H1 (cell line): ENCODE measurements at regions not wholly inside any gene's neighbourhood (a gene's known extent, or its start where the extent isn't known, plus 50 kb on each side); places are given as distances from the start of the nearest gene placed in this dataset.

Experiments used
- CTCF ChIA-PET: fragments of 300-600 bp; sonication (Branson Sonifier 250); formaldehyde crosslinking; loops from one replicate; lab custom pipeline; 2021; ENCODE audit not compliant: partially characterized antibody; lab: Charles Lee
- POLR2A ChIA-PET: fragments of 300-600 bp; sonication (Branson Sonifier 250); formaldehyde crosslinking; loops from one replicate; lab custom pipeline; 2021; ENCODE audit warnings: inconsistent platforms; ENCODE audit not compliant: partially characterized antibody; lab: Charles Lee
- DNase-seq, 2 experiments: peaks; one replicate each; pipeline versions ENCODE4 v3.0.0 to v3.0.0-alpha.2; 2010 to 2022; ENCODE audit warnings: low spot score in 2 of 2, low read depth in 1 of 2, mixed read lengths in 1 of 2
- FAIRE-seq: peaks from 2 replicates; lab custom pipeline; 2011; peaks lifted over from hg19 to GRCh38; lab: Jason Lieb, UNC
- H2AFZ ChIP-seq: 2 replicates; pipeline ENCODE4 v1.8.1; 2012; ENCODE audit warnings: low read length, inconsistent platforms
- H2AK5ac ChIP-seq: 2 replicates; pipeline ENCODE4 v1.6.1; 2013; ENCODE audit warnings: low read depth, low read length
- H2BK120ac ChIP-seq: replicated peaks from 2 replicates; pipeline ENCODE3; 2013; ENCODE audit warnings: low read depth, low read length, inconsistent platforms
- H2BK12ac ChIP-seq: 2 replicates; pipeline ENCODE4 v1.6.1; 2013; ENCODE audit warnings: low read depth, low read length
- H2BK15ac ChIP-seq: 2 replicates; pipeline ENCODE4 v1.6.1; 2013; ENCODE audit warnings: low read length
- H2BK20ac ChIP-seq: 2 replicates; pipeline ENCODE4 v1.6.1; 2013; ENCODE audit warnings: low read length
- H2BK5ac ChIP-seq: 2 replicates; pipeline ENCODE4 v1.6.1; 2013; ENCODE audit warnings: low read depth, low read length
- H3K14ac ChIP-seq: 2 replicates; pipeline ENCODE4 v1.6.1; 2013; ENCODE audit warnings: inconsistent platforms; ENCODE audit not compliant: insufficient read length
- H3K18ac ChIP-seq: 2 replicates; pipeline ENCODE4 v1.6.1; 2013; ENCODE audit warnings: low read length; ENCODE audit errors: extremely low read depth
- H3K23ac ChIP-seq: 2 replicates; pipeline ENCODE4 v1.6.1; 2013; ENCODE audit warnings: inconsistent platforms; ENCODE audit not compliant: insufficient read length
- H3K23me2 ChIP-seq: 2 replicates; pipeline ENCODE4 v1.6.1; 2013; ENCODE audit warnings: low read depth, low read length
- H3K27ac ChIP-seq: 2 replicates; pipeline ENCODE4 v1.6.1; 2011; ENCODE audit warnings: low read depth, low read length, inconsistent platforms
- H3K27me3 ChIP-seq, 4 experiments: replicated peaks in 1 of 4; 1 replicate in 1 of 4; 2 replicates in 3 of 4; pipeline versions ENCODE4 v1.6.1 to v1.8.1; 2011 to 2013; ENCODE audit warnings: low read length in 3 of 4, mild to moderate bottlenecking in 3 of 4, inconsistent platforms in 2 of 4, mixed read lengths in 2 of 4, moderate library complexity in 1 of 4; ENCODE audit not compliant: control insufficient read depth in 3 of 4, insufficient read depth in 3 of 4; ENCODE audit errors: extremely low read depth in 1 of 4
- H3K36me3 ChIP-seq, 4 experiments: 2 replicates each; pipeline versions ENCODE4 v1.6.1 to v1.8.1; 2011 to 2013; ENCODE audit warnings: mild to moderate bottlenecking in 4 of 4, low read length in 3 of 4, moderate library complexity in 2 of 4, control low read depth in 1 of 4, inconsistent platforms in 1 of 4; ENCODE audit not compliant: insufficient read depth in 4 of 4, control insufficient read depth in 2 of 4
- H3K4ac ChIP-seq: replicated peaks from 2 replicates; pipeline ENCODE3; 2013; ENCODE audit warnings: low read length, low read depth, mixed read lengths, inconsistent platforms; ENCODE audit not compliant: insufficient read length
- H3K4me1 ChIP-seq, 4 experiments: replicated peaks in 1 of 4; 1 replicate in 1 of 4; 2 replicates in 3 of 4; pipeline versions ENCODE4 v1.6.1 to v1.8.1; 2011 to 2013; ENCODE audit warnings: low read length in 3 of 4, inconsistent platforms in 2 of 4, mixed read lengths in 1 of 4; ENCODE audit not compliant: insufficient read depth in 4 of 4, control insufficient read depth in 3 of 4
- H3K4me2 ChIP-seq, 2 experiments: 2 replicates each; pipeline versions ENCODE4 v1.6.1 to v1.8.1; 2011 to 2013; ENCODE audit warnings: low read depth in 2 of 2, low read length in 2 of 2, control low read depth in 1 of 2, inconsistent platforms in 1 of 2, mild to moderate bottlenecking in 1 of 2; ENCODE audit not compliant: insufficient read depth in 1 of 2
- H3K4me3 ChIP-seq, 4 experiments: fragments of 200-600, 300-600 bp in 1 of 4; sonication (generic), shearing (Covaris generic), sonication (Bioruptor Twin) in 1 of 4; 2 replicates each; pipeline versions ENCODE4 v1.5.1 to v1.8.1; 2011 to 2016; ENCODE audit warnings: low read length in 4 of 4, low read depth in 3 of 4, control low read depth in 2 of 4, inconsistent platforms in 2 of 4, mild to moderate bottlenecking in 2 of 4, mixed read lengths in 1 of 4, moderate library complexity in 1 of 4; ENCODE audit not compliant: insufficient read depth in 2 of 4; ENCODE audit errors: extremely low read depth in 1 of 4
- H3K56ac ChIP-seq: replicated peaks from 2 replicates; pipeline ENCODE3; 2013; ENCODE audit warnings: low read depth, mild to moderate bottlenecking, mixed read lengths, low read length, inconsistent platforms; ENCODE audit not compliant: insufficient read length
- H3K79me1 ChIP-seq: 2 replicates; pipeline ENCODE4 v1.6.1; 2013; ENCODE audit warnings: low read depth, low read length, control low read depth
- H3K79me2 ChIP-seq, 2 experiments: 2 replicates each; pipeline versions ENCODE4 v1.6.1 to v1.8.1; 2012 to 2013; ENCODE audit warnings: low read length in 2 of 2, mild to moderate bottlenecking in 2 of 2, inconsistent platforms in 1 of 2; ENCODE audit not compliant: insufficient read depth in 2 of 2, control insufficient read depth in 1 of 2
- H3K9ac ChIP-seq, 4 experiments: replicated peaks in 1 of 4; 1 replicate in 1 of 4; 2 replicates in 3 of 4; pipeline versions ENCODE4 v1.6.1 to v1.8.1; 2011 to 2013; ENCODE audit warnings: low read depth in 3 of 4, low read length in 3 of 4, control low read depth in 2 of 4, mild to moderate bottlenecking in 2 of 4, moderate library complexity in 2 of 4, inconsistent platforms in 1 of 4; ENCODE audit errors: extremely low read depth in 1 of 4
- H3K9me3 ChIP-seq, 2 experiments: 2 replicates each; pipeline versions ENCODE4 v1.6.1 to v1.8.1; 2012 to 2013; ENCODE audit warnings: mild to moderate bottlenecking in 2 of 2, moderate library complexity in 2 of 2, control low read depth in 1 of 2, inconsistent platforms in 1 of 2, low read depth in 1 of 2, low read length in 1 of 2, mixed read lengths in 1 of 2; ENCODE audit not compliant: insufficient read depth in 2 of 2
- H4K20me1 ChIP-seq, 2 experiments: replicated peaks in 1 of 2; 2 replicates each; pipeline versions ENCODE3 to v1.8.1; 2011 to 2013; ENCODE audit warnings: inconsistent platforms in 2 of 2, low read length in 2 of 2, mild to moderate bottlenecking in 1 of 2; ENCODE audit not compliant: insufficient read depth in 2 of 2, control insufficient read depth in 1 of 2
- H4K5ac ChIP-seq: 2 replicates; pipeline ENCODE4 v1.6.1; 2013; ENCODE audit warnings: low read length, low read depth, mixed read lengths, inconsistent platforms; ENCODE audit not compliant: insufficient read length
- H4K8ac ChIP-seq: 2 replicates; pipeline ENCODE4 v1.8.0; 2013; ENCODE audit warnings: mild to moderate bottlenecking, moderate library complexity, low read length, inconsistent platforms; ENCODE audit not compliant: insufficient read depth; ENCODE audit errors: extremely low read depth
- H4K91ac ChIP-seq: replicated peaks from 2 replicates; pipeline ENCODE3; 2013; ENCODE audit warnings: low read length, mixed read lengths, inconsistent platforms; ENCODE audit not compliant: insufficient read length
- CBX5 ChIP-seq: fragments of 300-800, 300-1000 bp; sonication (generic); IDR thresholded peaks from 2 replicates; pipeline ENCODE4 v1.7.1; 2016; ENCODE audit warnings: antibody characterized with exemption, low read length, low read depth
- CHD1 ChIP-seq: IDR thresholded peaks from 2 replicates; pipeline ENCODE4 v1.6.1; 2012; ENCODE audit warnings: low read depth, low read length, improper control_type of control experiment
- EGR1 ChIP-seq: IDR thresholded peaks from 2 replicates; pipeline ENCODE4 v1.6.1; 2011; ENCODE audit warnings: low read depth, low read length, borderline replicate concordance
- EZH2 ChIP-seq: fragments of 200-600 bp; sonication (generic); IDR thresholded peaks from 2 replicates; pipeline ENCODE4 v1.7.1; 2012; ENCODE audit warnings: low read depth, mild to moderate bottlenecking, moderate library complexity, low read length, inconsistent platforms; ENCODE audit not compliant: severe bottlenecking
- KDM1A ChIP-seq: fragments of 200-600, 300-600 bp; sonication (generic); IDR thresholded peaks from 2 replicates; pipeline ENCODE4 v1.7.1; 2016; ENCODE audit warnings: mild to moderate bottlenecking, low read length, borderline replicate concordance
- PHF8 ChIP-seq: fragments of 200-600 bp; sonication (generic); conservative IDR thresholded peaks from 2 replicates; pipeline ENCODE4 v1.7.1; 2012; ENCODE audit warnings: low read depth, mild to moderate bottlenecking, inconsistent platforms, low read length, moderate library complexity
- POLR2A ChIP-seq, 2 experiments: IDR thresholded peaks; 1 replicate in 1 of 2; 2 replicates in 1 of 2; pipeline ENCODE4 v1.6.1; 2011; ENCODE audit warnings: low read depth in 2 of 2, low read length in 2 of 2, mild to moderate bottlenecking in 2 of 2; ENCODE audit errors: control extremely low read depth in 1 of 2
- POLR2AphosphoS5 ChIP-seq: IDR thresholded peaks from 2 replicates; pipeline ENCODE4 v1.6.1; 2011; ENCODE audit warnings: low read depth, low read length
- RBBP5 ChIP-seq: IDR thresholded peaks from 2 replicates; pipeline ENCODE4 v1.7.1; 2012; ENCODE audit warnings: low read depth, mild to moderate bottlenecking, inconsistent platforms, low read length, moderate library complexity, borderline replicate concordance
- RNF2 ChIP-seq: fragments of 200-900, 300-1000 bp; sonication (generic); IDR thresholded peaks from 2 replicates; pipeline ENCODE4 v1.7.1; 2016; ENCODE audit warnings: borderline replicate concordance, low read depth, mild to moderate bottlenecking, antibody characterized with exemption, low read length; ENCODE audit not compliant: poor library complexity, severe bottlenecking; ENCODE audit errors: missing control alignments
- SUZ12 ChIP-seq: fragments of 200-600 bp; sonication (generic); IDR thresholded peaks from 2 replicates; pipeline ENCODE4 v1.6.1; 2012; ENCODE audit warnings: mild to moderate bottlenecking, inconsistent platforms, low read length, moderate library complexity, mixed read lengths
- TAF1 ChIP-seq: IDR thresholded peaks from 2 replicates; pipeline ENCODE4 v1.6.1; 2011; ENCODE audit warnings: mild to moderate bottlenecking, low read depth, low read length
- WGBS, 2 experiments: shearing (Covaris generic) in 1 of 2; methylation state at CpG; one replicate each; pipeline versions ENCODE4 v1.1.6 to v1.1.7; 2013 to 2015; ENCODE audit warnings: low lambda C conversion rate in 2 of 2, mixed read lengths in 2 of 2, inconsistent platforms in 1 of 2, low coverage in 1 of 2, missing lambda C conversion rate in 1 of 2; ENCODE audit not compliant: insufficient replicate concordance in 2 of 2, insufficient coverage in 1 of 2, insufficient read length in 1 of 2; ENCODE audit errors: extremely low coverage in 1 of 2, missing lambda C conversion rate in 1 of 2; 5-methylcytosine and 5-hydroxymethylcytosine counted together

- no peak overlapping the region for H3K4me3 ChIP-seq
- no peaks in the 10 kb centered on the region for H3K27me3 ChIP-seq
- no peak overlapping the region for H3K18ac ChIP-seq
- H3K23me2 ChIP-seq, result no peaks in the 10 kb centered on the region
- no peak overlapping the region for H3K4ac ChIP-seq
- no peak for FAIRE-seq
- H4K20me1 ChIP-seq, result no peaks in the 10 kb centered on the region
- H4K8ac ChIP-seq, result no peak overlapping the region
- no peak overlapping the region for H3K4me2 ChIP-seq
- H2BK5ac ChIP-seq, result no peak overlapping the region
- H3K14ac ChIP-seq, result no peak overlapping the region
- no peak overlapping the region for H3K56ac ChIP-seq
- H2AFZ ChIP-seq, result no peak overlapping the region
- no peak overlapping the region for H3K23ac ChIP-seq
- no peaks in the 10 kb centered on the region for H3K9me3 ChIP-seq
- CTCF ChIA-PET, result interaction anchor here (2.5 kb wide), 1 partner anchor 12 kb away, joined by 12 read pairs; no protein-coding TSS in a partner anchor
- H2BK12ac ChIP-seq, result no peak overlapping the region
- H3K36me3 ChIP-seq, result no peaks in the 10 kb centered on the region
- no peak for DNase-seq
- H4K91ac ChIP-seq, result no peak overlapping the region
- WGBS, 2 experiments, result 95% methylated on average over 1 of the region's 1 CpG; no CpG with 5 or more reads in 1 of the 2 experiments
- no peak overlapping the region for H4K5ac ChIP-seq
- H3K4me1 ChIP-seq, result peaks cover 0 to 4% (median 0%) of the 10 kb centered on the region in 4 experiments; a peak in 1 of 7 replicates
- H3K79me2 ChIP-seq, result no peaks in the 10 kb centered on the region
- H2BK20ac ChIP-seq, result no peak overlapping the region
- no peak for TF ChIP-seq TAF1
- TF ChIP-seq POLR2A (IDR thresholded peaks at IDR 0.05; ENCODE audit: control extremely low read depth in 1 of 2, low read depth in 2 of 2, low read length in 2 of 2), result no peak
- no peak for TF ChIP-seq POLR2AphosphoS5
- no peak for TF ChIP-seq RNF2
- no peak for TF ChIP-seq RBBP5
- TF ChIP-seq PHF8, result no peak
- TF ChIP-seq KDM1A, result no peak
- TF ChIP-seq EGR1, result no peak
- no peak for TF ChIP-seq SUZ12
- no peak for TF ChIP-seq CHD1
- no peak for TF ChIP-seq CBX5
- no peak for TF ChIP-seq EZH2
- H2AK5ac ChIP-seq, result no peak overlapping the region
- no peak overlapping the region for H3K9ac ChIP-seq
- H3K79me1 ChIP-seq, result no peaks in the 10 kb centered on the region; the same call in 1 of the 2 replicates
- H2BK15ac ChIP-seq, result no peak overlapping the region
- H2BK120ac ChIP-seq, result no peak overlapping the region
- H3K27ac ChIP-seq, result no peak overlapping the region
- POLR2A ChIA-PET, result no interaction called here
These were observed 67.5 kb upstream of the DOCK9 start for GRCh38 chr13:99045396-99045795.
